GM18505 (cell line): ENCODE measurements at regions not wholly inside any gene's neighbourhood (a gene's known extent, or its start where the extent isn't known, plus 50 kb on each side); places are given as distances from the start of the nearest gene placed in this dataset.

ENCODE experiments used
- ATAC-seq: cut with Tn5 transposase; IDR thresholded peaks from one replicate; pipeline ENCODE4 v1.9.1; 2021; ENCODE audit not compliant: unreplicated experiment
- POLR2A ChIP-seq: IDR thresholded peaks from 4 replicates; pipeline ENCODE4 v1.6.1; 2011; ENCODE audit warnings: borderline replicate concordance; ENCODE audit not compliant: insufficient read depth, insufficient read length; ENCODE audit errors: extremely low read depth

DNA sequence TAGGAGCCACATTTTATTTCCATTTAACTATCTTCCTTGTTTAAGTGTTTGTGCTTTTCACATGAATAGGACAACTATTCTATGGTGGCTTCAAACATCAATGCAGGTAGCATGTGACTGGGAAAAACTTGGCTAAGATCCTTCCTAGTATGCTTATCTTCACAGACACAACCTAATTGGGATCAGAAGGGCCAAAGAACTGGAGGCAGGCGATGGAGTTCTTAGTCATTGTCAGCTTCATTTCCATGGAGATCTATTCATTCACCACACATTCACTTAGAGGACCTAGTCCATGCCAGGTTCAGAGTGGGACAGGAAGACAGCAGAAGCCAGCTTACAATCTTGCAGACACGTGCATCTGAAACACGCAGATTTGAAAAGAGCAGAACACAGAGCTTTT lies 277.5 kb upstream of the PPP2R3A start:
- TF ChIP-seq POLR2A, result no peak
- ATAC-seq, result no peak

DNA sequence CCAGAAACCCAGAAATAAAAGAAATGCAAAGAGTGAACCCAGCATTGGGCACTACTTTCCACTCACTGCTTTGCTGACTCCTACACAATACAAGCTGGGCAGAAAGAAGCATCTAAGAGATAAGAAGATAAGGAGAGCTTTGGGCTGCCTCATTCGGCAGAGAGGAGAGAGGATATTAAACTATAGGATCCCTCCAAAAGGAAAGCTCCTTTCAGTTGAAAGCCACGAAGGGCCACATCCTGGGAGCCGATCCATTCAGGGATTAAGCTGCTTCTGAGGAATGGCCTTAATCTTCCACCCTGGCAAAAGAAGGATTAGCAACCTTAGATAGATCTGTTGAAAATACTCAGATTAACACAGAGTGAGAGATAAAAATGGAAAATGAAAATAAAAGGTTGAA lies 274.9 kb upstream of the PPP2R3A start:
- no peak for ATAC-seq
- no peak for TF ChIP-seq POLR2A

DNA sequence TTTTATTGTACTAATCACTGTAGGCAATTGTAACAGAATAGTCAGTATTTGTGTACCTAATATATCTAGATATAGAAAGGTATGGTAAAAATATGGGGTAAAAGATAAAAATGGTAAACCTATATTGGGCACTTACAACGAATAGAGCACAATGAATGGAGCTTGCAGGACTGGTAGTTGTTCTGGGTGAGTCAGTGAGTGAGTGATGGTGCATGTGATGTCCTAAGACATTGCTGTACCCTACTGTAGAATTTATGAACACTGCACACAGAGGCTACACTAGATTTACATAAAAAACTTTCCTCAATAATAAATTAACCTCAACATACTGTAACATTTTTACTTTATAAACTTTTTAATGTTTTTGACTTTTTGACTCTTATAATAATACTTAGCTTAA lies 274.3 kb upstream of the PPP2R3A start:
- no peak for ATAC-seq
- TF ChIP-seq POLR2A, result no peak

- no peak for TF ChIP-seq POLR2A
- no peak for ATAC-seq
These were observed 271.4 kb upstream of the PPP2R3A start for GRCh38 chr3:135694142-135694541.

- ATAC-seq, result no peak
- no peak for TF ChIP-seq POLR2A
These were observed 265.8 kb upstream of the PPP2R3A start for GRCh38 chr3:135699741-135700140.

- no peak for ATAC-seq
These were observed 258.7 kb upstream of the PPP2R3A start for GRCh38 chr3:135706758-135707375.

GRCh38 chr3:135719449-135719848 lies 246.1 kb upstream of the PPP2R3A start:
- no peak for TF ChIP-seq POLR2A
- ATAC-seq, result no peak

More at GRCh38 chr3:135706758-135707375, 258.7 kb upstream of the PPP2R3A start:
- no peak for TF ChIP-seq POLR2A

GRCh38 chr3:135728007-135728721 lies 237.4 kb upstream of the PPP2R3A start:
- TF ChIP-seq POLR2A, result no peak
- ATAC-seq, result no peak

- TF ChIP-seq POLR2A, result no peak
- no peak for ATAC-seq
These were observed 234.0 kb upstream of the PPP2R3A start for GRCh38 chr3:135731546-135731945.

- no peak for TF ChIP-seq POLR2A
- no peak for ATAC-seq
These were observed 228.8 kb upstream of the PPP2R3A start for GRCh38 chr3:135736740-135737139.

DNA sequence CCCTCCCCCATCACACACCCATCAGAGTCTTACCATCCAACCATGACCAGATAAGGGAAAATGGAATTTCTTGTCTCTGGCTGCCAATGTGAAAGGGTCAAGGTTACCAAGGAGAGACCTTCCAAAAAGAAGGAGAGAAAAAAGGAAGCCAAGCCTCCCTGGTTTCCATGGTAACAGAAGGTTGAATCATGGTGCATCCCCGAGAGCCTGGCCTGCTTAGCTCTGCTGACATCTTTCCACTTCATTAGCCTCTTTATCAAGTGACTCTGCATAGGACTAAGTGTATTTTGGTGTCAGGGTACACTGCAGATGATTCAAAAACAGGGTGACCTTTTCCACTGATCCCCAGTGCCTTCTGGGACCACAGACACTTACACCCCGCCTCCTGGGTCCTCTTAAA lies 225.7 kb upstream of the PPP2R3A start:
- no peak for ATAC-seq
- no peak for TF ChIP-seq POLR2A

DNA sequence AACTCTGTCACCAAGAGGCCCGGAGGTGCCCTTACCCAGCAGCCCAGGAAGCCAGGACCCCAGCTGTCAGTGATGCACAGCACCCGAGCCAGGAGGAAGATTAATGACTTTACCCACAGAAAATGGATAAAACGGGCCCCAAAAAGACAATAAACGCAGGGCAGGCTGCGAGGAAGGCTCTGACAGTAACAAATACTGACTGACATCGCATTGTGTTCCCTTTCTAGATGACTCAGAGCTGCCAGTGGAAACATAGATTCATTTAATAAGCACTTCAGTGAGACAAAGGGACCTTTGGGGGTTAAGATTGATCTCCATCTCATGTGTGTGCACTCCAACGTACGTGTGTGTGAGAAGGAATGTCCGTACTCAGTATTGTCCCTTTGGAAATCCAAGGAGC lies 225.3 kb upstream of the PPP2R3A start:
- no peak for TF ChIP-seq POLR2A
- no peak for ATAC-seq

DNA sequence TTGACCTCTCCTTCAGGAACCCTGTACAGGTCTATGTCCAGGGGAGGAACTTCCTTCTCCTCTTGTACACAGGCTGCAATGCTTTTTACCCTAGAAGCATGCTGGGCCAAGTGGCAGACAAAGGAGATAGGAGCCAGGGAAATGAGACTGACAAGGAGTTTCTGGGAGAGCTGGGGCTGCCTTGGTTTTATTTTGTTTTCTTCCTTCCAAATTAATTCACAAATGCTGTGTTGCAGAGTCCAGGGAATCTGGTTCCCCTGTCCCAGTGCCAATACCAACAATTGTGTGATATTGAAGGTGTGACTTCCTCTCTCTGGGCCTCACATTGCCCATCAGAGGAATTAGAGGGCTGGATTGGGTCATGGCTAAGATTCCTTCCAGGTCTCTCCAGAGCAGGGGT lies 224.8 kb upstream of the PPP2R3A start:
- TF ChIP-seq POLR2A, result no peak
- ATAC-seq, result no peak

- no peak for TF ChIP-seq POLR2A
- ATAC-seq, result no peak
These were observed 213.5 kb upstream of the PPP2R3A start for GRCh38 chr3:135751991-135752390.
